ENCODE measurements at regions not wholly inside any gene's neighbourhood (a gene's known extent, or its start where the extent isn't known, plus 50 kb on each side); places are given as distances from the start of the nearest gene placed in this dataset.
"Not testable (repeated sequence)": the region's sequence is repeated elsewhere in the genome, so short reads cannot be mapped to it uniquely, and the experiment has no call there.

- DNase-seq (ENCODE audit: low read depth) = no peak
Measured at GRCh38 chr9:7467186-7467585, 332.4 kb downstream of the DMAC1 start.

DNA sequence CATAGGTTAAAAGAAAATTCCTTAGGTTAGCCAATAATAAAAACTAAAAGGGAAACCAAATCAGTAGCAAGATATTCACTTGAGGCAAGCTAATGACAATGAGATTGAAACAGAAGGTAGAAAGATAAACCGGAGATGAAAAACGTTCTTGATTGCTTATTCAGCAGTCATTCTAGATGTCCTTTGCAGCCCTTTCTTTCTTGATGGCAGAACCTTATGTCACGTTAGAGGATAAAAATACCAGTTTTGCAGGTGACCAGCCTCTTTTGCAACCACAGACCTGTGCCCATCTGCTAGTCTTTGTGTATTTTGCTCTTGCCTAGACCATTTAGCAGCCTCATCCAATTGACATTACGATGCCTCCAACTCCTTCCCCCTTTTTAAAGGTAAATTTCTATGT lies 337.8 kb downstream of the DMAC1 start:
- no peak for DNase-seq (ENCODE audit: low read depth)

GRCh38 chr9:7456793-7457530 lies 342.6 kb downstream of the DMAC1 start:
- no peak for DNase-seq (ENCODE audit: low read depth)

- no peak for DNase-seq (ENCODE audit: low read depth)
Measured at GRCh38 chr9:7456377-7456776, 343.2 kb downstream of the DMAC1 start.

DNA sequence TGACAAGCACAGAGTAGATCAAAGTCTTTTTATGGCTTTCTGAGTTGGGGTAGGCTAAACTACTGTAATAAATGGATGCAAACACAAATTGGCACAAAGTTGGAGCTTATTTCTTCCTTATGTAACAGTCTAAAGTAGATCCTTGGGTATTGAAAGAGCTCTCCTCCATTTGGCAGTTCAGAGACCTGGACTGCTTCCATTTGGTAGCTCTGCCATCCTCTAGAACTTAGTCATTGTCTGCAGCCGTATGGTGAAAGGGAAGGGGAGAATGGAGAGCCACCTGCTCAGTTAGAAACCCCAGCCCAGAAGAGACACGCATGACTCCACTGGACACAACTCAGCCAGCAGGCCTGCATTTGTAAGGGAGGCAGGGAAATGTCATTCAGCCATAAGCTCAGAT lies 345.0 kb downstream of the DMAC1 start:
- no peak for DNase-seq (ENCODE audit: low read depth)

- peak; percentile 16 for DNase-seq (ENCODE audit: low read depth)
Measured at GRCh38 chr9:7452378-7452777, 347.2 kb downstream of the DMAC1 start.

DNA sequence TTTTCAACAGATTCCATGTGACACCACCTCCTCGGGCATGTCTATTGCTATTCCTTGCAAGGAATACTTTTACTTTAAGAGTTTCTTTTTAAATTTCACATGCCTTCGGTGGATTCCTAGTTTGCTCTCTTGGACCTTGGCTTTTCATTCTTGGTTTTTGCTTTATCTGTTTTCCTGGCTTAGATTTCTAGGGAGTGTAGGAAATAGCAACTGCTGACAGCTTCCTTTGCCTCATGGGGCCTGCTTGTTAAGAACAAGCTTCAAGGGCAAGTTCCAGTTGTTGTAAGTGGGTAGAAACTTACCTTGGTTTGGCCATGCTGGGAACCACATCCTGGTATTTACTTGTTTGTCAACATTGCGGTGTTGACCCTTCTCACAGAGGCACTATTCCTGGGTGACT lies 348.5 kb downstream of the DMAC1 start:
- no peak for DNase-seq (ENCODE audit: low read depth)

DNA sequence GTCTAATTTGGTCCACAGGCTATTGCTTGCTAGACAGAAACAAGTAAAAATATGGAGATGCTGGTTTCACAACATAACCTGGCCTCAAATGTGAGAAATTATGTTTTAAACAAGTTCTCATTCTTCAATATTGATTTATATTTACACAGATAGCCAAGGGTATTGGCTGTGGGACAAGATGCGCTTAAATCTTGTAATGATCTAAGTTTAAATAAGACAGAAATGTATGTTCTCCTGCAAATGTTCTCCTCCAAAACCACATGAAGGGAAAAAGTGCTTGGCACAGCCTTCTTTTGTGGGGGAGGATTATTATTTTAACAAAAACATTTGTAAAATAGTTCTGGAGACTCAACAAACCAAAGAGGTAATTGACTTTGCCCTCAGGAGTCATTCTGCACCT lies 356.0 kb downstream of the DMAC1 start:
- DNase-seq (ENCODE audit: low read depth) = no peak

DNA sequence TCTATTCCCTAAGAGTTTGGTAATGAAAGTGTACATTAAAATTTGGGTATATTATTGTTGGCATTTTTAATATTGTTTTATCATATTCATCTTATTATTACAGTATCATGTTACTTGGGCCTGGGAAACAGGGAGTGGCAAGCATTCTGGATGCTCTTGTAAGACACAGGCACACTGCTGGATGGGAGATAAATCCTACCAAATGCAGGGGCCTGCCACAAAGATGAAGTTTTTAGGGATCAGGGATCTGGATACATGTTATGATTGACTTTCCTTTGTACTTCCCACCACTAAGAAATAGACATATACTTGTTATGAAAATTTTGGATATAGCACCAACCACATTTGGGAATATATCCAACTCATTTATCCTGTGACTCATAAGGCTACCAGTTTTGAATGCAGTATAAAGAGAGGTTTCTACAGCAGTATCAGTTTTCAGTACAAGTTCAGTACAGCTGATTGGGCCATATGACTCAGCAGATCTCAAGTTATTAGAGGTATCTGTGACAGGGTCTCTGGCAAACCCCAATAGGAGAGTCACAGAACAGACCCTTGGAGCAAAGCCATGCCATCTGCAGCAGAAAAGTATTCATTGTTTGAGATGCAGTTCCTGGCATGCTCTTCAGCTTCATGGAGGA lies 360.1 kb downstream of the DMAC1 start:
- DNase-seq (ENCODE audit: low read depth) = peak; percentile 65

GRCh38 chr9:7436754-7437153 lies 362.8 kb downstream of the DMAC1 start:
- no peak for DNase-seq (ENCODE audit: low read depth)

DNA sequence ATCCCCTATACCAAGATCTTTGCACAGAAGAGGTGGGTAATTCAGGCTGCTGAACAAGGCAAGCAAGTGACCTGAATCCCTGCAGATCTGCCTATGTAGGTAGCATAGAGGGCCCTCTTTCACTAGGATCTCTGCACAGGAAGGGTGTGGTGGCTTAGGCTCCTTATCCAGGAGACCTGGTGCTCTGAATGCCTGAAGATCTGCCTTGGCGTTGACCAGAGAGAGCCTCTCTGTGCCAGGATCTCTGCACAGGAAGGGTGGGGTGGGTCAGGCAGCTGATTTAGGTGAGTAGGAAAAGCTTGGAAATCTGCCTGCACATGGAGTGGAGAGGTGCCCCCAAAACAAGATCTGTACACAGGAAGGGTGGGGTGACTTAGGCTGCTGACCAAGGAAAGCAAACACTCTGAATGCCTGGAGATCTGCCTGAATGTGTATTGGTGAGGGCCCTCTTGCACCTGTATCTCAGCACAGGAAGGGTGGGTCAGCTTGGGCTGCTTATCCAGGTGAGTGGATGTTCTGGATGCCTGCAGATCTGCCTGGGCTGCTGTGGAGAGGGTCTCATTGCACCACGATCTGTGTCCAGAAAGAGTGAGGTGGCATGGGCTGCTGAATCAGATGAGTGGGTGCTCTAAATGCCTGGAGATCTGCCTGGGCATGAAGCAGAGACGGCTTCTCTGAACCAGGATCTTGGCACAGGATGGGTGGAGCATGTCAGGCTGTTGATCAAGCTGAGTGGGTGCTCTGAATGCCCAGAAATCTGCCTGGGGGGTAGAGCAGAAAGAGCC lies 365.9 kb downstream of the DMAC1 start:
- no peak for DNase-seq (ENCODE audit: low read depth)

GRCh38 chr9:7432989-7433388 lies 366.6 kb downstream of the DMAC1 start:
- DNase-seq (ENCODE audit: low read depth) = no peak

GRCh38 chr9:7417397-7417796 lies 382.2 kb downstream of the DMAC1 start:
- not testable (repeated sequence) for DNase-seq (ENCODE audit: low read depth)

GRCh38 chr9:7415836-7416235 lies 383.7 kb downstream of the DMAC1 start:
- DNase-seq (ENCODE audit: low read depth) = no peak

DNA sequence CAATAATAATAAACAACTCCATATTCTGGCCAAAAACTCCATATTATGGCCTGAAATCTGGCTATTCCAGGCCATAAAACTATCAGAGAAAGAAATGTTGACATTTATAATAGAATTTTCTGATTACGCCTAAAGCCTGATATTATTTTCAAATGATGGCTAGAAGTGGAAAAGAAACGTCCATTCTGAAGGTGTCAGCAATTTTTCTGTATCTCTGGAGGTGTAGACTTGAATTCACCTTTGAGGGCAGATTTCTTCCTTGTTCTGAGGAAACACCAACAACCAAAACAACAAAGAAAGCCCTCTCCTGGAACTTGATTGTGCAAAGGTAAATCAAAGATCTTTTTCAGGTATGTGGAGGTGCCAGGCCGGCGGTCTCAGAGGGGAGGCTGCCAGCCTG lies 390.7 kb downstream of the DMAC1 start:
- no peak for DNase-seq (ENCODE audit: low read depth)

GRCh38 chr9:7407246-7407645 lies 392.3 kb downstream of the DMAC1 start:
- DNase-seq (ENCODE audit: low read depth) = no peak

DNA sequence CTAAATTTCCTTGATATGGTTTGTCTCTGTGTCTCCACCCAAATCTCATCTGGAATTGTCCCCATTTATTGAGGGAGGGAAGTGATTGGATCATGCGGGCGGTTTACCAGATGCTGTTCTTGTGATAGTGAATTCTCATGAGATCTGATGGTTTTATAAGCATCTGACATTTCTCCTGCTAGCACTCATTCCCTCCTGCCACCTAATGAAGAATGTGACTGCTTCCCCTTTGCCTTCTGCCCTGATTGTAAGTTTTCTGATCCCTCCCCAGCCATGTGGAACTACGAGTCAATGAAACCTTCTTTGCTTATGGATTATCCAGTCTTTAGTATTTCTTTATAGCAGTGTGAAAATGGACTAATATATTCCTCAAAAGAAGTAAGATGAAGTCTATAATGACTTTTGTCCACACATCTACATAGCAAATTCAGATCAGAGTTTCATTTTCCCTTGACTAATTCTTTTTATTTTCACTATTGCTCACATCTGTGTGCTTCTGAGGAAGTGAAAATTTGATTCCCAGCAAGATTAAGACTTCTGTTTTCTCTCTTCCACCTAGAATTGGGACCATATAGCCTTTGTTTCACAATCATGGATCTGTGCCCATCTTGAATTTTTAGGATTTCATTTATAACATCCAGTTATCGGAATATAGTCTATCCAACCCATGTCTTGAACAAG lies 393.5 kb downstream of the DMAC1 start:
- no peak for DNase-seq (ENCODE audit: low read depth)

DNA sequence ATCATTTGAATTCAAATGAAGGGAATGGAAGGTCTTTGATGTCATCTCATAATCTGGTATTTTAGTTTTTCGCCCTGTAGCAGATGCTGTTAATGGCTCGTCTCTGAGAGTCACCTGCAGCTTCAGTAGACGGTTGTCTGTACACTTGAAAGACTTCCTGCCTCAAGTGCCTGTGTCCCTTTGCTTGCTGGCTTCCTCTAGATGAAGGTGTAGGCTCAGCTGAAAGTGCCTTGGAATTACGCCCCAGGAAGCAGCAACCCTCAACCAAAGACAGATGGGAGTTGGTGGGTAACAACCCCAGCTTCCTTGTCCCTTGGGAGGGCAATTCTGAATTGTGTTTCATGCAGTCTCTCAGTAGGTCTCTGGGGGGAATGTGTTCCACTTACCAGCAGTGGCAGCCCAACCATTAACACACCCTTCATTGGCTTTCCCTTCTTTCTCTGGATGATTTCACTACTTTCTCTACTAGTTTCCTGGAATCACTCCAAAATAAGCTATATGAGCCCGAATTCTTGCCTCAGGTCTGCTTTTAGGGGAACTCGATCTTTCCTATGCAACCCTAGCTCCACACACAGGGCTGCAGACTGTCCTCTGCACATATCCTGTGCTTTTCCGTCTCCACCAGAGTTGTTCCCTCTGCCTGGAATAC lies 395.6 kb downstream of the DMAC1 start:
- DNase-seq (ENCODE audit: low read depth) = no peak

- DNase-seq (ENCODE audit: low read depth) = no peak
Measured at GRCh38 chr9:7403028-7403389, 396.6 kb downstream of the DMAC1 start.

DNA sequence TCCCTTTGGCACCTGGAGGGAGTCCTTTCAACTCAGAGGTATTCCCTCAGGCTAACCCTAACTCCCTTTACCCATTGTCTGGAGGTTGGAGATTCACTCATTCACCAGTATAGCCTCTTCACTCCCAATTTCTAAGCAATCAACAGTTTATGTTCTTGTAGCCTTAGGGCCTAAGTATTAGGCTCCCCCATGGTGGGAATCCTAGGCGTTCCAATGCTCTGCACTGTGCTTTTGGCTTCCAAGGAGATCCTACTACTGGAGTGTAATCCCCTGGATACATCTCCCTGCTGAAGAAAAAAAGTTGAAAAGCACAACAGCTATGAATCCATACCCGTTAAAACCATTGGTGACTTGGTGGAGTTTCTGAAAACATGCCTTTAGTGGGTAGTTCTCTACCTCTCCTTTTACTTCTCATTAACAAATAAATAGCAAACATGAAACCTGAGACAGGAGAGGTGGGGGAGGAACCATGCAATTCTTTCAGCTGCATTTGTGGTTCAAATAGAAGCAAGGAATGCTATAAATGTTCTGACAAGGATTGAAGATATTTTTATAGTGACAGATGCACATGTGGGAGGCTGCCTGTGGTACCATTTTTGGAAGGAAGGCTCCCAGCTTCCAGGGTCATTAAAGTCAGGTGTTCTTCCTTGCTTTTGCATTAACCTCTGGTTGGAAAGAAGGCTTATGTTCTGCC lies 397.1 kb downstream of the DMAC1 start:
- no peak for DNase-seq (ENCODE audit: low read depth)

DNA sequence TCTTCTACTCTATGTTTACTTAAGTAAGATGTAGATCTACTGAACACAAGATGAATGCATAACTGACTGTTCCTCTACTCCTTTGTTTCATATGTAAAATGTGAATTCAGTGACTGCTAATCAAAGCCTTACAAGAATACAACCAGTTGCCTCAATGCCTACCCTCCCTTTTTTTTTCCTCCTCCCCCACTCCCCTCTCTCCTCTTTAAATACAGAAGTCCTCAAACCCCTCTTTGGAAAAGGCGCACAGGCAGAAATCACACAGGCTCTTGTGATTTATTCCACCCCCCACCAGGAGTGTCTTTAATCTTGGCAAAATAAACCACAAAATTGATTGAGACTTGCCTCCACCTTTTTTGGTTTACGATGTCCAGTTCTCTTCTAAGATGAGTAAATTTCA lies 398.5 kb downstream of the DMAC1 start:
- no peak for DNase-seq (ENCODE audit: low read depth)
